ENCODE measurements at regions not wholly inside any gene's neighbourhood (a gene's known extent, or its start where the extent isn't known, plus 50 kb on each side); places are given as distances from the start of the nearest gene placed in this dataset.
"Not testable (repeated sequence)": the region's sequence is repeated elsewhere in the genome, so short reads cannot be mapped to it uniquely, and the experiment has no call there.

DNA sequence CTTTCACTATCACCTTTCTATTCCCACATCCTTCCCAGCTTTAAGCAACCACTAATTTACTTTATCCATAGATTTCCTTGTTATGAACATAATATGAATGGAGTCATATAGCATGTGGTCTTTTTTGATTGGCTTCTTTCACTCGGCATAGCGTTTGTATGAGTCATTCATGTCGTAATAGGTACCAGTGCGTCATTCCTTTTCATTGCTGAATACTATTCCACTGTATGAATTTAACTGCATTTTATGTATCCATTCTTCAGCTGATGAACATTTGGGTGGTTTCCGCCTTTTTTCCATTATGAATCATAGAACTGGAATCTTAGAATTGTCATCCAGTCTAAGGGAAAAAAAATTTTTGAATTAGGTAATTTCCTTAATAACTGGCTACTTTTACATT is 411.3 kb upstream of the AUTS2 start:
- DNase-seq: no peak

DNA sequence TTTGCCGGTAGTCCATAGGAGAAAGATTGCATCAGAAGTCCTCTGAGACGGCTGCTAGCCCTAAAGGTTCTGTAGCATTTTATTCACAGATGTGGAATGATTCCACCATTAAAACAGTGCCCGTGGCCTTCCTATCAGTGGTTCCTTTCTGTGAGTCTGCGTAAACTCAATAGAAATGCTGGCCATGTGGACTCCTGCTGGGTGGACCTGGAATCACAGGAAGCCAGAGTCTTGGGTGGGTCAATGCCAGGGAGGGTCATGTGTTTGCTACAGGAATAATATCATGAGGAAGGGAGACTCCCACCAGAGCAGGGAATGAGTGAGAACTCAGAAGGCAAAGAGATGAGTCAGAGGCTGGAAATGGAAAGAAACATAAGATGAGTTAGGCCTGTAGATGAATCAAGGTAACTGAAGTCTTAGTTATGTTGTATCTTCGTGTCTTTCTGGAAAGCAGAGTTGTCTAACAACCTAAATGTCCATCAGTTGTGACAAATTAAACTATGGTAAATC is 410.4 kb upstream of the AUTS2 start:
- no peak for DNase-seq

DNA sequence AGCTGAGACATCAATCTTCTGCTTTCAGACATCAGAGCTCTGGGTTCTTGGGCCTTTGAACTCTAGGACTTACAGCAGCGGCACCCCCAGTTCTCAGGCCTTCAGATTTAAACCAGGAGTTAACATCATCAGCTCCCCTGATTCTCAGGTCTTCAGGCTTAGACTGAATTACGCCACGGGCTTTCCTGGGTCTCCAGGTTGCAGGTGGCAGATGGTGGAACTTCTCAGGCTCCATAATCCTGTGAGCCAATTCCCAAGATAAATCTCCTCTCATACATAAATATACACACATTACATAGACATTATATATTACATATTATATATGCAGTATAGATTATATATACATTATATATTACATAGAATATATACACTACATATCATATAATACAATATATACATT is 408.9 kb upstream of the AUTS2 start:
- no peak for DNase-seq

DNA sequence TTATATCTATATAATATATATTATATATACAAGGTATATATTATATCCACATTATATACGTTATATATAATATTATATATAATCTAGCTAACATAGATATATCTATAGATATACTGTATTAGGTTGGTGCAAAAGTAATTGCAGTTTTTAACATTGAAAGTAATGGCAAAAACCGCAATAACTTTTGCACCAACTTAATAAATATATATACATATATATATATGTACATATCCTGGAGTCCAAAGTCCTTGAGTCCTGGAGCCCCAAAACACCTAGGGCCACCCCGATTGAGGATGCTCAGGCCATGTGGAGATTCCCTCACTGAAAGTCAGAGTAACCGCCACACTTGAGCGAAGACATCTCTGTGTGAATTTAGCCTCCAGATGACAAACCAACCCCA is 408.2 kb upstream of the AUTS2 start:
- DNase-seq: no peak

DNA sequence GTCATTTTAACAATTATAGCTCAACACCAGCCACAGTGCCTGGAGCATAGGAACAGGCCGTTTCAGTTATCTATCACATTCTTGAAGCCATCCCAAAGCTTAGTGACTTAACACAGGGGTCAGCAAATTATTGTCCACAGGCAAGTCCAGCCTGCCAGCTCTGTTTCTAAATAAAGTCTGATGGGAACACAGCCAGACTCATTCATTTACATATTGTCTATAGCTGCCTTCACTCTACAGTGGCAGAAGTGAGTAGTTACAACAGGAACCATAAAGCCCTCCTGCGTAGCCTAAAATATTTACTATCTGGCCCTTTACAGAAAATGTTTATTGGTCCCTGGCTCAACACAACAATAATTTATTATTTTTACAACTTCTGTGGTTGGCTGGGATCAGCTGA is 407.5 kb upstream of the AUTS2 start:
- DNase-seq: no peak

DNA sequence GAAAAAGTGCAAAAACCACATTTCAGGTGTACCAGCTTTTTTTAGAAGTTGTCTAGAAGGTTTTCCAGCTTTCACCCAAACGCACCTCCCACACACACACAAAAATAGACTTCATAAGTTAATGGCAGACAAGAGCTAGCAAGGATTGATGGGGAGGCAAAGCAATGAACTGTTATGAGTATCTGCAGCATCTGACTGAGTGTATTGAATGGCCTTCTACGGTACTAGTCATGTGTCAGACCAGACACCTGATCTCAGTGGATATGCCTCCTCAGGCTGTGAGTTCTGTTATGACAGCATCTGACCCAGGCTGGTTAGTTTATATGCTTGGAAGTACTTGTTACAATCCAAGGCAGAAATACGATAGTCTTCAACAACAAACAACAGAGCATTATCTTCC is 406.1 kb upstream of the AUTS2 start:
- DNase-seq: no peak

DNA sequence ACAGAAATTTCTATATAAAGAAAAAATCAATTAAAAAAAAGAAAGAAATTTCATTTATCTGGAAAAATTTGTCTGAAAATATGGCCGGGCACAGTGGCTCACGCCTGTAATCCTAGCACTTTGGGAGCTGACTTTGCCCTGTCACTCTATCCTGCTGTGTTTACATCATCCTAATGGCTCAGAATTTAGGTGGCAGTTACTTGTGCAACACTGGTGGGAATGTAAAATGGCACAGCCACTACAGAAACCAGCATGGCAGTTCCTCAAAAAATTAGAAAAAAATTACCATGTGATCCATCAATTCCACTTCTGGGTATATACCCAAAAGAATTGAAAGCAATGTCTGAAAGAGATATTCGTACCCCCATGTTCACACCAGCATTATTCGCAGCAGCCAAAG is 405.2 kb upstream of the AUTS2 start:
- DNase-seq: no peak

DNA sequence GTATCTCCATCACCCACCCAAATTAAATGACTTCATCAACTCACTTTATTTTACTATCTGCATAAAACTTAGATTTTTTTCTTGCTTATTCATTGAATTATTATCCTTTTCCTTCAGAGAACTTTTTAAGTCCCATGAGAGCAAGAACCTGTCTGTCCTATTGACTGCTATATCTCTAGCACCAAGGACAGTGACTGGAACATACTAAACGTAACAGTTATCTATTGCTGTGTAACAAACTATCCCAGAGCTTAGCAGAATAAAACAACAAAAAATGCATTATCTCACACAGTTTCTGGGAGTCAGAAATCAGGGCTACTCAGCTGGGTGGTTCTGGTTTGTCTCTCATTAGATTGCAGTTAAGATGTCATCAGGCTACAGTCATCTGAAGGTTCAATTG is 401.7 kb upstream of the AUTS2 start:
- DNase-seq: no peak

DNA sequence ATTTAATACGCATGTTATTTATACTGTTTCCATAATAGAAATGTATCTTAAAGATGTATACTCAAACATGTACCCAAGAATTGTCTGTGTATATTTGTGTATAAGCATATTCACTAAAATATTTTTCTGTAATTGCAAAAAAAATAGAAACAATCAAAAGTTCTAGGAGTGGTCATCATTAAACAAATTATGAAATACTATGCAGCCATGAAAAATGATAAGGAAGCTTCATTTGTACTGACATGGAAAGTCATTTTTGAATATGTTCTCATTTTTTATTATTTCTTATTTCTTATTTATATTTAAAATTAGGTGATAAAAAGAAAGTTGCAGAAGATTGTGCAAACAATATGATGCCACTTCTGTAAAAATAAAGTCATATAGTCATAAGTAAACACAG is 400.0 kb upstream of the AUTS2 start:
- no peak for DNase-seq

DNA sequence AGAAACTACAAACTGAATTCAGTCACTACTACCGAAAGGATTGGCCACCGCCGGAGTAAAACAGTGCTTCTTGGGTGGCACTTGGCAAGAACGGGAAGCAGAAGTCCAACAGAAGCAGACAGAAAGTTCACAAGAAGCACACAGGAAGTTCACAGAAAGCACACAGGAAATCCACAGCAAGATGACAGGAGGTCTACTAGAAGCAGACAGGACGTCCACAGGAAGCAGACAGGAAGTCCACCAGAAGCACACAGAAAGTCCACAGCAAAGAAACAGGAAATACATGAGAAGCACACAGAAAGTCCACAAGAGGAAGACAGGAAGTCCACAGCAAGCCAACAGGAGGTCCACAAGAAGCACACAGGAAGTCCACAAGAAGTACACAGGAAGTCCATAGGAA is 399.2 kb upstream of the AUTS2 start:
- DNase-seq: peak; percentile 10 to 27

DNA sequence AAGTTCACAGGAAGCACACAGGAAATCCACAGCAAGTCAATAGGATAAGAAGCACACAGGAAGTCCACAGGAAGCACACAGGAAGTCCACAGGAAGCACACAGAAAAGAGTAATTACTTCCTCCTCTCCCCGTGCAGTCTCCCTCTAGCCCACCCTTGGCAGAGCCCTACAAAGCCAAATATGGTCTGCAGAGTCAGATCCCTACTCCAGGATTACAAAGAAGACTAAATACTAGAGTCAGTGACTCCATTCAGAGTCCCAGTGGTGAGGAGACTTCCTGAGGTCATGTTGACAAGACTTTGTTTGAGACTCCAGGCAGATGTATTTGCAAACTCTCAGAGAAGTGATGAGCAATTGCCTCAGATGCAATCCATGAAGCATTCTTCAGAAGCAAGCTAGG is 398.6 kb upstream of the AUTS2 start:
- DNase-seq: no peak

DNA sequence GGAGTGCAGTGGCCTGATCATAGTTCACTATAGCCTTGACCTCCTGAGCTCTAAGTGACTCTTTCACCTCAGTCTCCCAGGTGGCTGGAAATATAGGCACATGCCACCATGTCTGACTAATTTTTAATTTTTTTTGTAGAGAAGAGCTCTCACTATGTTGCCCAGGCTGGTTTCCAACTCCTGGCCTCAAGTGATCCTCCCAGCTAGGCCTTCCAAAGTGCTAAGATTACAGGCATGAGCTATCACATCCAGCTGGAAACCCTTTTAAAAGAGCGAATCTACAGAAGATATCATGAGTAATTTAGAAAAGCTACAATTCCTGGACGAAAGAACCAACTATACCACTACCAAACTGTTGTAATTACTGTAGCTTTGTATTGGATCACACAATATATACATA is 394.4 kb upstream of the AUTS2 start:
- DNase-seq: no peak

DNA sequence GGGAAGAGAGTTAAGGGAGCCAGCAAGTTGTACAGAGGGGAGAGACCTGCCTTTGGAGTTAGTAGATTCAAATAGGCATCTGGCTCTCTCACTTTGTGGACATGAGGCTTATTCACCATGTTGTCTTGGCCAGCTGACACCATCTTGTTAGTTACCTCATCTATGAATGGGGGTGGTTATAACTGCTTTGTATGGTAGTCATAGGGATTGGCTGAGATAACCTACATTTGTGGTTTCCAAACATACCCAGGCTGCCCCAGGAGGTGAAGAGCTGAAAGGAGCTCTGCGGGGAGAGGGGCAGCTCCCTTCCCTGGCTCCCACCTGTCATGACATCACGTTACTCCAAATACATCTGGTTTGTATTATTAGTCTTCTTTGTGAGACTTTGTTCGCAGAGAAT is 393.3 kb upstream of the AUTS2 start:
- no peak for DNase-seq

DNA sequence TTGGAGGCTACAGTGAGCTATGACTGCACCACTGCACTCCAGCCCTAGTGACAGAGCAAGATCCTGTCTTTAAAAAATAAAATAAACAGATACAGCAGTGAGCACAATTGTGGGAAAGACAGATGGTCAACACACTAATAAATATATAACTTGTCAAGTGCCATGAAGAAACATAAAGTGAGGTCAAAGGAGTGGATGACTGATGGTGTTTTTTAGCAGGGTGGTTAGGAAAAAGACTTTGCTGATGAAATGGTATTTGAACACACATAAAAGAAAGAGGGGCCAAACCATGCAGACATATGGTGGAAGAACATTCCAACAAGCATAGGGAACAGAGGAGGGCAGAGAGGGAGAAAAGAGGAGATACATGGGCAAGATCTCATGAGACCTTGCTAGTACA is 392.7 kb upstream of the AUTS2 start:
- no peak for DNase-seq

DNA sequence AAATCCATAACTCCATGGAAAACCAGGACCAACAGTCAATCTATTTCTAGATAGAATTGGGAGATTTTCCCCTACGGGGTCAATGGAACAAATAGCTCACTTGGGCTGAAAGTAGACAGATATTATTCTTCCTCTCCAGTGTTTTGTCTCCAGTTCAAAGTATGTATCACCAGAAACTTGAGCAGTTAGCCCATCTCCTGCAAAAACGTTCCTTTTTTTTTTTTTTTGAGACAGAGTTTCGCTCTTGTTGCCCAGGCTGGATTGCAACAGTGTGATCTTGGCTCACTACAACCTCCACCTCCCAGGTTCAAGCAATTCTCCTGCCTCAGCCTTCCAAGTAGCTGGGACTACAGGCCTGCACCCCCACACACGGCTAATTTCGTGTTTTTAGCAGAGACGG is 390.0 kb upstream of the AUTS2 start:
- no peak for DNase-seq

DNA sequence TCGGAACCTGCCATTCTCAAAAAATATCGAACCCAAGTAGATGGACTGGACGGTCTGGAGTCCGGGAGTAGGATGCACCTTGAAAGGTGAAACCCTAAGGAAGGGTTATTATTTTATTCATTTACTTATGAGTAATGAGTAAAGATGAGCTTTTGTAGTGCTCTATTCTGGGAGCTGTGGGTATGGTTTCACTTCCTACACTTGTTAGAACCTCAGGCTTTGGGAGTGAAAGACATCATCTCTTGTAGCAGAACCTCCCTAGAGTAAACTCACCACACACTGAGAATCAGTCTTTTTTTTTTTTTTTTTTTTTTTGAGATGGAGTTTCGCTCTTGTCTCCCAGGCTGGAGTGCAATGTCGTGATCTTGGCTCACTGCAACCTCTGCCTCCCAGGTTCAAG is 389.4 kb upstream of the AUTS2 start:
- no peak for DNase-seq

DNA sequence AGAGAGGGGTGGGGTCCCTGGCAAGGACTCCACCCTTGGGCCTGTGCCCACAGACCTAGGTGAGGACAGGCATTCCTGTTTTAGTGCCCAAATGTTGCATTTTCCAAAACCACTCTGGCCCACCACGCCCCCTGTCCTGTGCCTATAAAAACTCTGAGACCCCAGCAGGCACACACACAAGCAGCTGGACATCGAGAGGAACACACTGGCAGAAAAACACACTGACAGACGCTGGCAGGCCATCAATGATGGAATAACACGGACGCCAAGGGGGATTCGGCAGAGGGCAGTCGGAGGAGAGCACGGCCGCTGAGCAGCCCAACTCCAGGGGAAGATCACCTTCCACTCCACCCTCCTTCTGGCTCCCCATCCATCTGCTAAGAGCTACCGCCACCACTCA is 386.9 kb upstream of the AUTS2 start:
- DNase-seq: no peak

DNA sequence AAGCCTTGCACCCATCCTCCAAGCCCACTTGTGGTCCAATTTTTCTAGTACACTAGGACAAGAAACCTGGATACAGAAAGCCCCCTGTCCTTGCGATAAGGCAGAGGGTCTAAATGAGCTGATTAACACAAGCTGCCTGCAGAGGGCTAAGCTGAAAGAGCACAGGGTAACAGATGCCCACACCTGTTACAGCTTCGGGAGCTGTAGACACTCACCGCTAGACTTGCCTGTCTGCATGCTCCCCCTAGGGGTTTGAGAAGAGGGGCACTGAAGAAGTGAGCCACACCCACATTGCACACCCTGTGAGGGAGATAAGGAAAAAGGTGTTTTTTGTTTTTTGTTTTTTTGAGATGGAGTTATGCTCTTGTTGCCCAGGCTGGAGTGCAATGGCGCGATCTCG is 386.5 kb upstream of the AUTS2 start:
- no peak for DNase-seq

DNA sequence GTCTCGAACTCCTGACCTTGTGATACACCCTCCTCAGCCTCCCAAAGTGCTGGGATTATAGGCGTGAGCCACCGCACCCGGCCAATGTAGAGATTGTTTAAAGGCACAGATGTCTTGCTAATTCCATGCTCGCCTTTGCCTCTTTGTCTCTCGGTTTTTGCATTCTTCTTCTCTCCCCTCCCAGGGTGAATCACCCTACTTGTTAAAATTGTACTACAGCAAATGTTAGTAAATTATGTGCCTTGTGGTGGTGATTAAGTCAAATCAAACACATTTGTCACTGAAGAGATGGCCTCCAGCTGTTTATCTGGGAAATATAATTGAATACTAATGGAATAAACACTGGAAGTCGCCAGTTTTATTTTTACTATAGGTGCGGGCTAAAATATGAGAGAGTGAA is 384.4 kb upstream of the AUTS2 start:
- DNase-seq: no peak

DNA sequence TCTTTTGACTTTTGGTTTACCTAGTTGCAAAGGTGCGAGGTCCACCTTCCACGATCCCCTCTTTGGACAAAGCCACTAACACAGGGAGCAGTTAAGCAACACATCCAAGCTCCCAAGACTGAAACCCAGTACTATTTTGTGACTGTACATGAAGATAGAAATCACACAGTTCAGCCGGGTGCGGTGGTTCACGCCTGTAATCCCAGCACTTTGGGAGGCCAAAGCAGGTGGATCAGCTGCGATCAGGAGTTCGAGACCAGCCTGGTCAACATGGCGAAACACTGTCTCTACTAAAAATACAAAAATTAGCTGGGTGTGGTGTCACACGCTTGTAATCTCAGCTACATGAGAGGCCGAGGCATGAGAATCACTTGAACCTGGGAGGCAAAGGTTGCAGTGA is 382.8 kb upstream of the AUTS2 start:
- DNase-seq: not testable (repeated sequence)

DNA sequence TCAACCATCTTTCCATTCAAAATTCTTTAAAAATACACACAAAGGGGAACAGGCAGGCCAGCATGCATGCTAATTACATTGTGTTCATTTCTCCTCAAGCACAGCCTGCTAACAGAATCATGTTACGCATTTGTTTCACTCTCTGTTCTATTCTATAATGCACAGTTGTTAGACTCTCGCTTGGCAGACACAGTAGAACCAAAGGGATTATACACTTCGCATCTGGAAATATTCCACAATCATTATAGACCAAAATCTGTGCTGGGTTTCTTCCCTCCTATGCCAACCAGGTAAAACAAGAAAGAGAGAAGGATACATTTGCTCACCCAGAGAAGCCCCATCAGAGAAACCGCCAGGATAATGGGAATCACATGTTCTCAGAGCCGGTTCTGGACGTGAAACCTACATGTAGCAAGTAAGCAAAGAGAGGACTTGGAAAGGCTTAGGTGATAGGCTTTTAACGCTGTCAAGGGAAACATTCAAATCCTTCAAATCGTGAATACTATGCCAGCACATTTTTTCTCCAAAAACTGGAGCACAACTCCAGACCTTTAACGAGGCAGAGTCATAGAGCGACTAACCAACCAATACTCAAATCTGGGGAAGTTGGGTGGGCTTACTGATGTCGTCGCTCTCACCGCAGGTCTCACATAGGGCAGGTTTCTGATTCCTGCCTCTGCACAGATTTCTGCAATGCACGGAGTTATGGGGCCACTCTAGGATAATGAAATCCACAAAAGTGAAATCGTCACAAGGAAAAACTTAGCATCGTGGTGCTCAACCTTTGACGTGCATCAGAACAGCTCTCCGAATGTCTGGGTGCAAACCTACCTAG is 380.5 kb upstream of the AUTS2 start:
- DNase-seq: no peak

DNA sequence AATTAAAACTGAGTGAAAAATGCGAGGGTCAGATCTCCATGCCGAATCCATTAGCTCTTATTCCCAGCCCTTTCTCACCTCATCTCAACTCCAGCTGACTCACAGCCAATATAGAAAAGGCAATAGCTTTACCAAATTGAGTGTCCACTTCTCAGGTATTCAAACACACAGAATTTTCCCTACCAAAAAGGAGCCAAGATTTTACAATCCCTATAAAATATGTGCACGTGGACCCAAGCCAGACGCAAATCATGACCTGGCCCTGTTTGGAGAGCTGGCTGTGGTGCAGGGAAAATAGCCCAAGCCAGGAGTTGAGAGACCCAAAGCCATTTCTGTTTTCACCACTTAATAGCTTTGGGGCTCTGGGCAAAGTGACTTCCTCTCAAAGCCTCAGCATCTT is 379.7 kb upstream of the AUTS2 start:
- no peak for DNase-seq

DNA sequence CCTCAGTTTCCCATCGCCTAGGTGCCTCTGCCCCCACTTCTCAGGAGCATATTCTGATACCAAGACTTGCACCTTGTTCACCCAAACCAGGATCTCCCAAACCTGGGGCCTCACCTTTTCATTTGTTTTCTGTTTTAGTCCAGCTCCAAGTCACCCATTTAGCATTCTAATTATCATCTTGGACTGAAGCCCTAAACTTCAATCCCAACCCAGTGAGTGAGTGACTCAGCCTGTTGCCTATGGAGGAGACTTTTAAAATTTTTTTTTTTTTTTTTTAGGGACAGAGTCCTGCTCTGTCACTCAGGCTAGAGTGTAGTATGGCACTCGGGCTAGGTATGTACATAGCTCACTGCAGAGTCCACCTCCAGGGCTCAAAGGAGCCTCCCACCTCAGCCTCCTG is 378.9 kb upstream of the AUTS2 start:
- no peak for DNase-seq

DNA sequence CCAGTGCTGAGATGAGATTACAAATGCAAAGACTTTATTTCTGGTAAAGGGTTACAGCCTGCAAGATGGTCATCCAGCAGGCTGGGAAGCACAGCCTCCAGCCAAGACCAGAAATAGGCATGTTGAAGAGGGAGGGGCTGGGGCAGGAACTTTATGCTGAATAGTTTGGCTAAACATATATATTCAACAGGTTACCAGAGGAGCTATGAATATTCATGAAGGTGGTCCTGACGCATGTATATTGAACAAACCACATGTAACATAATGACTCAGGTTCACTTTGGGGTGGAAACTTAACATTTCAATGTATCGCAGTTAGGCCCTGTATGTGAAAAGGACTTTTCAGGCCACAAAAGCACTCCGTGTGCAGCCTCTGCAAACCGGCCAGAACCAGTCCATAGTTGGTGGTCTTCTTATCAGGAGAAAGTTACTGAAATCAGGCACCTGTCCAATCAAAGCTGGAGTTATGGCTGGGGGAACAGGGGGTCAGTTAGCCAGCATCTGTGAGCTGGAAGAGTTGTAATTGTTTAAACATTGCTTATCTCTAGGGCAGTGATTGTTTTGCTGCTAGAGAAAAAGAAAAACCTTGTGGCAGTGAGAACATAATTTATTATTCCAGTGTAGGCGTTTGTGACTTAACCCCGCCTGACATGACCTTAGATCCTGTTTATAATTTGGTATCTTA is 372.9 kb upstream of the AUTS2 start:
- no peak for DNase-seq

Data from CD4-positive, alpha-beta T cell treated with Interferon alpha-2 for 1 hour (primary cell).